Suprapubic skin (tissue), 4 donors: ENCODE measurements at regions not wholly inside any gene's neighbourhood (a gene's known extent, or its start where the extent isn't known, plus 50 kb on each side); places are given as distances from the start of the nearest gene placed in this dataset.
"Not testable (repeated sequence)": the region's sequence is repeated elsewhere in the genome, so short reads cannot be mapped to it uniquely, and the experiment has no call there.

Experiments used
- DNase-seq, 2 donors: peaks; one replicate each; pipeline ENCODE4 v3.0.0-alpha.2; 2019; ENCODE audit warnings: low spot score in 2 of 2
- H3K27ac ChIP-seq: fragments of 200-600 bp; sonication (generic); one replicate; pipeline ENCODE4 v1.5.1; 2019
- H3K27me3 ChIP-seq: fragments of 200-600 bp; sonication (generic); one replicate; pipeline ENCODE4 v1.5.1; 2019
- H3K36me3 ChIP-seq: fragments of 200-600 bp; sonication (generic); one replicate; pipeline ENCODE4 v1.5.1; 2019
- H3K4me1 ChIP-seq: fragments of 200-600 bp; sonication (generic); one replicate; pipeline ENCODE4 v1.5.1; 2019
- H3K4me3 ChIP-seq: fragments of 200-600 bp; sonication (generic); one replicate; pipeline ENCODE4 v1.5.1; 2019; ENCODE audit warnings: mild to moderate bottlenecking
- H3K9me3 ChIP-seq: fragments of 200-600 bp; sonication (generic); one replicate; pipeline ENCODE4 v1.5.1; 2019
- EP300 ChIP-seq: sonication (generic); formaldehyde crosslinking; IDR thresholded peaks from one replicate; pipeline ENCODE4 v1.6.1; 2017; ENCODE audit warnings: antibody characterized with exemption
- POLR2A ChIP-seq, 2 donors: fragments of 450-650 bp; IDR thresholded peaks; one replicate each; pipeline ENCODE4 v1.6.1; 2017; ENCODE audit warnings: antibody characterized with exemption in 2 of 2, mild to moderate bottlenecking in 2 of 2, moderate library complexity in 2 of 2
- POLR2AphosphoS5 ChIP-seq, 3 donors: sonication (generic); formaldehyde crosslinking; IDR thresholded peaks; one replicate each; pipeline ENCODE4 v1.6.1; 2017; ENCODE audit warnings: antibody characterized with exemption in 3 of 3
- WGBS: methylation state at CpG from one replicate; pipeline ENCODE4 v1.1.5; 2018; 5-methylcytosine and 5-hydroxymethylcytosine counted together
- TF ChIP-seq, protein P1 (sequence below), 2 donors: fragments of 200-600 bp in 1 of 2; fragments of 450-650 bp in 1 of 2; sonication (generic) in 1 of 2; IDR thresholded peaks; one replicate each; pipeline ENCODE4 v1.5.1; 2016 to 2019; ENCODE audit warnings: antibody characterized with exemption in 2 of 2, mild to moderate bottlenecking in 1 of 2, moderate library complexity in 1 of 2

DNA sequence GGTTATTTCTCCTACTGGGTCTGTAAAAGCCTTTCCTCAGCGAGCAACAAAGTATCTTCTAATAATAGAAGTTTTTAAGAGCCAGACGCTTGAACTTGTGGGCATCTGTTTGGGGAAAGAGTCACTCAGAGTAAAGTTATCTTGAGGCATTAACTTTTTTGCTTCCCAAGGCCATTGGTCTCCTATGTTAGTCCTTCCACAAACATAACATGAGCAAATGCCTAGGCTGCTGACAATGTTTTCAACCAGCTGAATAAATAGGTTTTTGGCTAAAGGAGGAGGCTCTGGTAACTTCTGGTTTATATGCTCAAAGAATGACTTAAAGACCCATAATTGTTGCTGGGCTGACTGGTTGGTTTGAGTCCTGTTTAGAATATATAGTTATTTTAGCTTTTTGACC lies 213.5 kb upstream of the SYNCRIP start:
- Histone ChIP-seq H3K36me3 (no peaks in the 10 kb centered on the region), H3K4me3 (no peak overlapping the region), H3K27me3 (no peaks in the 10 kb centered on the region), H3K4me1 (no peaks in the 10 kb centered on the region), H3K9me3 (no peaks in the 10 kb centered on the region), H3K27ac (no peak overlapping the region)
- 68% methylated on average over 2 of the region's 2 CpGs for WGBS
- TF ChIP-seq POLR2AphosphoS5 (IDR thresholded peaks at IDR 0.05) (no peak), EP300 (no peak), POLR2A (IDR thresholded peaks at IDR 0.05) (no peak)
- TF ChIP-seq, protein P1, sequence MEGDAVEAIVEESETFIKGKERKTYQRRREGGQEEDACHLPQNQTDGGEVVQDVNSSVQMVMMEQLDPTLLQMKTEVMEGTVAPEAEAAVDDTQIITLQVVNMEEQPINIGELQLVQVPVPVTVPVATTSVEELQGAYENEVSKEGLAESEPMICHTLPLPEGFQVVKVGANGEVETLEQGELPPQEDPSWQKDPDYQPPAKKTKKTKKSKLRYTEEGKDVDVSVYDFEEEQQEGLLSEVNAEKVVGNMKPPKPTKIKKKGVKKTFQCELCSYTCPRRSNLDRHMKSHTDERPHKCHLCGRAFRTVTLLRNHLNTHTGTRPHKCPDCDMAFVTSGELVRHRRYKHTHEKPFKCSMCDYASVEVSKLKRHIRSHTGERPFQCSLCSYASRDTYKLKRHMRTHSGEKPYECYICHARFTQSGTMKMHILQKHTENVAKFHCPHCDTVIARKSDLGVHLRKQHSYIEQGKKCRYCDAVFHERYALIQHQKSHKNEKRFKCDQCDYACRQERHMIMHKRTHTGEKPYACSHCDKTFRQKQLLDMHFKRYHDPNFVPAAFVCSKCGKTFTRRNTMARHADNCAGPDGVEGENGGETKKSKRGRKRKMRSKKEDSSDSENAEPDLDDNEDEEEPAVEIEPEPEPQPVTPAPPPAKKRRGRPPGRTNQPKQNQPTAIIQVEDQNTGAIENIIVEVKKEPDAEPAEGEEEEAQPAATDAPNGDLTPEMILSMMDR (IDR thresholded peaks at IDR 0.05), result no peak
- DNase-seq, result no peak

DNA sequence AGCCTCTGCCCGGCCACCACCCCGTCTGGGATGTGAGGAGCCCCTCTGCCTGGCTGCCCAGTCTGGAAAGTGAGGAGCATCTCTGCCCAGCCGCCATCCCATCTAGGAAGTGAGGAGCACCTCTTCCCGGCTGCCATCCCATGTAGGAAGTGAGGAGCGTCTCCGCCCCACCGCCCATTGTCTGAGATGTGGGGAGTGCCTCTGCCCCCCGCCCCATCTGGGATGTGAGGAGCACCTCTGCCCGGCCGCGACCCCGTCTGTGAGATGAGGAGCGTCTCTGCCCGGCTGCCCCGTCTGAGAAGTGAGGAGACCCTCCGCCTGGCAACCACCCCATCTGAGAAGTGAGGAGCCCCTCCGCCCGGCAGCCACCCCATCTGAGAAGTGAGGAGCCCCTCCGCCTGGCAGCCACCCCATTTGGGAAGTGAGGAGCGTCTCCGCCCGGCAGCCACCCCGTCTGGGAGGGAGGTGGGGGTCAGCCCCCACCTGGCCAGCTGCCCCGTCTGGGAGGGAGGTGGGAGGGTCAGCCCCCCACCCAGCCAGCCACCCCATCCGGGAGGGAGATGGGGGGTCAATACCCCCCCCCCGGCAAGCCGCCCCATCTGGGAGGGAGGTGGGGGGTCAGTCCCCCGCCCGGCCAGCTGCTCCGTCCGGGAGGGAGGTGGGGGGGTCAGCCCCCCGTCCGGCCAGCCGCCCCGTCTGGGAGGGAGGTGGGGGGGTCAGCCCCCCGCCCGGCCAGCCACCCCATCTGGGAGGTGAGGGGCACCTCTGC lies 195.8 kb upstream of the SYNCRIP start:
- H3K27me3 ChIP-seq, H3K4me1 ChIP-seq, DNase-seq, H3K27ac ChIP-seq, H3K9me3 ChIP-seq, H3K36me3 ChIP-seq, H3K4me3 ChIP-seq: not testable (repeated sequence)
- no CpG with 5 or more reads among the region's 37 CpGs for WGBS

DNA sequence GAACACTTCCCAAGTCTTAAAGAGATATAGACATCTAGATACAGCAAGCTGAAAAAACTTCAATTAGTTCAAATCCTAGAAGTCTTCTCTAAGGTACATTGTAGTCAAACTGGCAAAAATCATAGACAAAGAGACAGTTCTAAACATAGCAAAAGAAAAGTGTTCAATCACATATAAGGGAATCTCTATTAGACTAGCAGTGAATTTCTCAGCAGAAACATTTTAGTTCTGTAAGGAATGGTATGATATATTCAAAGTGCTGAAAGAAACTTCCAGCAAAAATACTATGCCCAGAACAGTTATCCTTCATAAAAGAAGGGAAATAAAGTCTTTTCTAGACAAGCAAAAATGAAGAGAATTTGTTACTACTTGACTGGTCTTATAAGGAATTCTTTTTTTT lies 186.3 kb upstream of the SYNCRIP start:
- H3K4me1 ChIP-seq, result no peaks in the 10 kb centered on the region
- H3K27ac ChIP-seq, result no peak overlapping the region
- no peaks in the 10 kb centered on the region for H3K36me3 ChIP-seq
- H3K9me3 ChIP-seq, result peaks cover 18% of the 10 kb centered on the region
- TF ChIP-seq, protein P1 (IDR thresholded peaks at IDR 0.05), result no peak
- no peak for TF ChIP-seq POLR2AphosphoS5 (IDR thresholded peaks at IDR 0.05)
- no peak for TF ChIP-seq POLR2A (IDR thresholded peaks at IDR 0.05)
- TF ChIP-seq EP300, result no peak
- H3K4me3 ChIP-seq, result no peak overlapping the region
- no peak for DNase-seq
- no peaks in the 10 kb centered on the region for H3K27me3 ChIP-seq

DNA sequence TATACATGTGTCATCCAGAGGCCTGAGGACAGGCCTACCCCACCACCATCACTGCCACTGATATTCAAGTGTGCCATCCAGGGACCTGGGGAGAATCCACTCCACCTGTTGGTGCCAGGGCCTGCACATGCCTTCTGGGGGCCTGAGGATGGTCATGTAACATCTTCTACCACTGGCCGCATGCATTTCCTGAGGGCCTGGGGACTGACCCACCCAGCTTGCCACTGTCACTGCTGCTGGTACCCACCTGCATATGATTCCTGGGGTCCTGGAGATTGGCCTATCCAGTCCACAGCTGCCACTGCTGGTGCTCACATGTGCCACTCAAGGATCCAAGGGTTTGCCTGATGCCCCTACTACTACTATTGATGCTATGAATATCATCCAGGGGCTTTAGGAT lies 184.3 kb upstream of the SYNCRIP start:
- Histone ChIP-seq H3K9me3 (peaks cover 26% of the 10 kb centered on the region), H3K27ac (no peak overlapping the region), H3K4me3 (no peak overlapping the region), H3K36me3 (no peaks in the 10 kb centered on the region), H3K4me1 (no peaks in the 10 kb centered on the region), H3K27me3 (no peaks in the 10 kb centered on the region)
- WGBS, result no CpG with 5 or more reads among the region's 1 CpG
- no peak for DNase-seq
- no peak for TF ChIP-seq POLR2AphosphoS5 (IDR thresholded peaks at IDR 0.05)
- TF ChIP-seq POLR2A (IDR thresholded peaks at IDR 0.05), result no peak
- TF ChIP-seq, protein P1 (IDR thresholded peaks at IDR 0.05), result no peak
- no peak for TF ChIP-seq EP300

DNA sequence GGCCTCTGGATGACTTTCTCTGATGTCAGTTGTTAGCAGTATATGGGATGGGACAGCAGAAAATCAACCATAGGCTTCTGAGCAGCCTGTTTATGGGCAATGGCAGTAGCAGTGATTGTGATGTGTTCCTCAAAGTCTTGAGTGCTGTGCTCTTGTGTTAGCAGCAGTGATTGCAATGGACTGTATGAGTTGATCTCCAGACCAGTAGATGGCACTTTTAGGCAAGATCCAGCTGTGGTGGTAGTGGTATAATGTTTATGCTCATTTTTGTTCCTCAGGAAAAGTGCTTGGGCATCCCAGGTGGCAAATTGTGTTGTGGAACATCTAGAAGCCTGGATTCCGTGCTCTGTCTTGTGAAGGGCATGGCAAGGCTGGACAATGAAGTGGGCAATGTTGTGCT lies 181.6 kb upstream of the SYNCRIP start:
- H3K4me3 ChIP-seq, result no peak overlapping the region
- TF ChIP-seq, protein P1 (IDR thresholded peaks at IDR 0.05), result no peak
- TF ChIP-seq EP300, result no peak
- TF ChIP-seq POLR2AphosphoS5 (IDR thresholded peaks at IDR 0.05), result no peak
- no peak for TF ChIP-seq POLR2A (IDR thresholded peaks at IDR 0.05)
- WGBS, result 85% methylated on average over 1 of the region's 1 CpG
- H3K27me3 ChIP-seq, result no peaks in the 10 kb centered on the region
- H3K4me1 ChIP-seq, result no peaks in the 10 kb centered on the region
- no peak for DNase-seq
- H3K9me3 ChIP-seq, result peaks cover 26% of the 10 kb centered on the region
- no peaks in the 10 kb centered on the region for H3K36me3 ChIP-seq
- no peak overlapping the region for H3K27ac ChIP-seq

DNA sequence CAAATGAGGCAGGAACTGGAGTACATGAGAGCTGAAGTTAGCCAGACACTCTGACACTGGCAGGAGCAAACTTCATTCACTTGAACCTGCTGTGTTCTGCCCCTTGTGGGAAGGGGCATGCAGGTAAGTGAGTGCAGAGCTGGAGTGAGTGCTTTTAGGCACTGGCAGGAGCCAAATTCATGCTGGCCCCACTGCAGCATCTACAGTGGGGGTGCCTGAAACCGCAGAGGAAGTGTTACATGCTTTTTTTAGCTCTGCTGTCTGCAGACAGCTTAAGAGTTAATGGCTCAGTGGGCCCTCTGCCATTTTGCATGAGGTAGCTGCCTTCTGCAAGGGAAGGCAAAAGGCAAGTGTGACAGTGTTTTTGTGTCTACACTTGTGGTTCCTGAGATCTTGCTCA lies 167.9 kb upstream of the SYNCRIP start:
- WGBS, result 75% methylated on average over 1 of the region's 1 CpG
- no peak overlapping the region for H3K4me3 ChIP-seq

More for the DNA sequence above, 167.9 kb upstream of the SYNCRIP start:
- Histone ChIP-seq H3K4me1 (no peaks in the 10 kb centered on the region), H3K36me3 (no peaks in the 10 kb centered on the region), H3K9me3 (peaks cover 22% of the 10 kb centered on the region), H3K27ac (no peak overlapping the region), H3K27me3 (no peaks in the 10 kb centered on the region)
- DNase-seq, result no peak
- TF ChIP-seq POLR2AphosphoS5 (IDR thresholded peaks at IDR 0.05) (no peak), POLR2A (IDR thresholded peaks at IDR 0.05) (no peak), EP300 (no peak)
- TF ChIP-seq, protein P1 (IDR thresholded peaks at IDR 0.05), result no peak
